Globus pallidus (tissue), 1 donor: ENCODE measurements at regions not wholly inside any gene's neighbourhood (a gene's known extent, or its start where the extent isn't known, plus 50 kb on each side); places are given as distances from the start of the nearest gene placed in this dataset.
"Not testable (repeated sequence)": the region's sequence is repeated elsewhere in the genome, so short reads cannot be mapped to it uniquely, and the experiment has no call there.

Experiments used
- DNase-seq: peaks from one replicate; pipeline ENCODE4 v3.0.0-alpha.2; 2015; ENCODE audit warnings: low spot score

DNA sequence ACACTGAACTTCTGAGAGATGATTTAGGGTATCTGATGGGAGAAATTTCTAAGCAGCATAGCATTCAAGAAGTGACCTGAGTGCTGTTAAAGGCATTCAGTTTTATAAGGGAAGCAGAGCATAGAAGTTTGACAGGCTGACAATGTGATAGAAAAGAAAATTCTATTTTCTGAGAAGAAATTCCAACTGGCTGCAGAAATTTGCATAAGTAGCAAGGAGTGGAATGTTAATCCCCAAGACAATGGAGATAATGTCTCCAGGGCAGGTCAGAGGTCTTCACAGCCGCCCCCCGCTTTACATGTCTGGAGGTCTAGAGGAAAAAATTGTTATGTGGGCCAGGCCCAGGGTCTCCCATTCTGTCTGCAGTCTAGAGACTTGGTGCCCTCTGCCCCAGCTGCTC lies 1361.8 kb upstream of the EYS start:
- no peak for DNase-seq

- no peak for DNase-seq
Observed at GRCh38 chr6:67064323-67064722, 1357.3 kb upstream of the EYS start.

- no peak for DNase-seq
Observed at GRCh38 chr6:67047996-67048395, 1341.0 kb upstream of the EYS start.

GRCh38 chr6:67045076-67045475 lies 1338.0 kb upstream of the EYS start:
- no peak for DNase-seq

DNA sequence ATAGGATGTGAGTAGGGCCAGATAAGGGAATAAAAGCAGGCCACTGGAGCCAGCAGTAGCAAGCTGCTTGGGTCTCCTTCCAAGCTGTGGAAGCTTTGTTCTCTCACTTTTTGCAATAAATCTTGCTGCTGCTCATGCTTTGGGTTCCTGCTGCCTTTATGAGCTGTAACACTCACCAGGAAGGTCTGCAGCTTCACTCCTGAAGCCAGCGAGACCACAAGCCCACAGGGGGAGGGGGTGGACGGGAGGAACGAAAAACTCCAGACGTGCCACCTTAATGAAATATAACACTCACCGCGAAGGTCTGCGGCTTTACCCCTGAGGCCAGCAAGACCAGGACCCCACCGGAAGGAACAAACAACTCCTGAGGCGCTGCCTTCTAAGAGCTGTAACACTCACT lies 1324.4 kb upstream of the EYS start:
- no peak for DNase-seq

GRCh38 chr6:67030861-67031260 lies 1323.8 kb upstream of the EYS start:
- no peak for DNase-seq

DNA sequence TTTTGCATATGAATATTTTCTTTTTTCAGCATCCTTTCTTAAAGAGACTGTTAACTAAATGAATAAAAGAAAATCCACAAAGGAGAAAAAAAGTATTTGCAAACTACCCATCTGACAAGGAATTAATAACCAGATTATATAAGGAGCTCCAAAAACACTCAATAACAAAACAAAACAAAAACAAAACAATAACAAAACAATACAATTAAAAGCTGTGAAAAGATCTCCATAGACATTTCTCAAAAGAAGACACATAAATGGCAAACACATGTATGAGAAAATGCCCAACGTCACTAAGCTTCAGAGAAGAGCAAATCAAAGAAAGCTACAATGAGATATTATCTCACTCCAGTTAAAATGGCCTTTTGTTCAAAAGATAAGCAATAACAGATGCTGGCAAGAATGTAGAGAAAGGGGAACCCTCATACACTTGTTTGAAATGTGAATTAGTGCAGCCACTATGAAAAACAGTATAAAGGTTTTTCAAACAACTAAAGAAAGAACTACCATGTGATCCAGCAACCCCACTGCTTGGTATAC lies 1310.0 kb upstream of the EYS start:
- DNase-seq: no peak

GRCh38 chr6:67011441-67011840 lies 1304.4 kb upstream of the EYS start:
- DNase-seq: no peak

DNA sequence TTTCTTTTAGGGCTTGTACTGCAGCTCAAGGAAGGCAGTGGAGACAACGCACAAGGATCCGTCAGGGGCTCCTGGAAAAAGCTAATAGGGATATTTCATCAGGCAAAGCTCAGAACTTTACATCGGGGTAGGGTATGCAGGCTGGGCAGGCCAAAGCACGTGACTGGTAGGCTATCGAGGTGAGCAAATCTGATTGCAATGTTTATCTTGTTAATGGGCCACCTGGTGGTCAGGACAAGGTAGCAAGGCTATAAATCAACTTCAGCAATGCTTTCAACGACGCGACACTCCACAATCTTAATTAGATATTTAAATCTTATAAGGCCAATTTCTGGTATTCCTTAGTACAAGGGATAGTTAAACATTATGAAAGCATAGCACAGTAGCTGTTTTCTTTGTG lies 1302.8 kb upstream of the EYS start:
- DNase-seq: no peak

GRCh38 chr6:67003844-67004243 lies 1296.8 kb upstream of the EYS start:
- no peak for DNase-seq

GRCh38 chr6:67000121-67000520 lies 1293.1 kb upstream of the EYS start:
- DNase-seq: no peak

DNA sequence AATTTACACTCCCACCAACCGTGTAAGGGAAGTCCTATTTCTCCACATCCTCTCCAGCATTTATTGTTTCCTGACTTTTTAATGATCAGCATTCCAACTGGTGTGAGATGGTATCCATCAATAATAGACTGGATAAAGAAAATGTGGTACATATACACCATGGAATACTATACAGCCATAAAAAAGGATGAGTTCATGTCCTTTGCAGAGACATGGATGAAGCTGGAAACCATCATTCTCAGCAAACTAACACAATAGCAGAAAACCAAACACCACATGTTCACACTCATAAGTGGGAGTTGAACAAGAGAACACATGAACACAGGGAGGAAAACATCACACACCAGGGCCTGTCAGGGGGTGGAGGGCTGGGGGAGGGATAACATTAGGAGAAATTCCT lies 1290.6 kb upstream of the EYS start:
- not testable (repeated sequence) for DNase-seq

GRCh38 chr6:66995669-66996068 lies 1288.6 kb upstream of the EYS start:
- no peak for DNase-seq

DNA sequence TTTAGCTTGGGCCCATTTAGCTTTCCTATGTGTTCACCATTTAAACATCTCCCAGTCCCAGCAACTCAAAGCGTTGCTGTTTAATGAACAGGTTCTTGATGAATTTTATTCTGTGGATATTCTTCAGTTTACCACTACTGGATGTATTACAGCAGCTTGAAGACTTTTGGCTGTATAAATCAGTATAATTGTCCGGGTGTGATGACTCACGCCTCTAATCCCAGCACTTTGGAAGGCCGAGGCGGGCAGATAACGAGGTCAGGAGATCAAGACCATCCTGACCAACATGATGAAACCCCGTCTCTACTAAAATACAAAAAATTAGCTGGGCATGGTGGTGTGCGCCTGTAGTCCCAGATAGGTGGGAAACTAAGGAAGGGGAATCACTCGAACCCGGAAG lies 1286.7 kb upstream of the EYS start:
- not testable (repeated sequence) for DNase-seq

DNA sequence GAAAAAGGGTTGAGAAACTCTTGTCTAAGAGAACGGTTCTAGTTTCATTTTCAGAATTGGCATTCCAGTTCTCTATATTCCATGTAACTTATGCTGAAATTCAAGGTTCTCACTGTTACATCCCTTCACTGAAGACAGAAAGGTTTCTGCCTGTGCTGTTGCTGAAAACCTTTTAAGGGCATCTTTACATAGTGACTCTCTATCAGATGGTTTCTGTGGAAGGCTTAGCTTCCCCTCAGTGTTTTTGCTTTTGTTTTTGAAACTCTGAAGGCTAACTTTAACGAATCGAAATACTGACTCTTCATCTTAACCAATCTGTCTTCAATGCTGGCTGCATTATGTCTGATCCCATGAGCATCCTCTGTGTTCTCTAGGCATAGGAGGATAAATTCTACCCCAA lies 1286.2 kb upstream of the EYS start:
- no peak for DNase-seq

DNA sequence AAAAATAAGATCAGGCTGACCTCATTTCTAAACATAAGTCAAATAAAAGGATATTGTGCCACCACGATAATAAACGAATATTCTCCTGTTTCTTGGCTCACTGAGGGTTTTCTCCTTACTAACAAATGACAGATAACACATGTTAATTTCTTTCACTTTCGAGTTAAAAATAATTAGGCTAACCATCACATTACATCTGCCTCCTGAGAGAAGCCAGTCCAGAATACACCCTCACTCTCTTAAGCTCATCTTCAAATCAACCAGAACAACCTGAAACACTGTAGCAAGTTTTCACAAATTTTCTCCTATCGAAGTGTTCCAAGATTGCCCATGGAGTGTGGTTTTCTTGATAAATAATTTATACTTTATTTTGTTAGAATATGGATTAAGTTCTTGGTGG lies 1285.6 kb upstream of the EYS start:
- DNase-seq: no peak

GRCh38 chr6:66986940-66987339 lies 1279.9 kb upstream of the EYS start:
- DNase-seq: no peak

GRCh38 chr6:66985816-66986215 lies 1278.8 kb upstream of the EYS start:
- no peak for DNase-seq

DNA sequence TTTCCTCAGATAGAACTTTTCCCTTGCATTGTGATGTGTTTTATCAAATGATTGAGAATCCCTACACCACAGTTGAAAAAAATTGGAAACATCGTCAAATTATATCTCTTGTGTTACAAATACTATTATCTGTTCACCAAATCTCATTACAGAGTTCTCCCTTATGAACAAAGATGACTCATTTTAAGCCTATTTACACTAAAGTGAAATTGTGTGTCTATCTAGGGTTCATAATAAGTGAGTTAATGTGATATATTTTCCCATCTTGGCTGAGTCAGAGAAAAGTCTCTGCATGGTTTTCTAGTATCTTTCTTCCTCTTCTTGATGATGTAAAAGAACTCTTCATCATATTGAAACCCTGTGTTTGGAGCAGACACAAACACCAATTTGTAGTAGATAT lies 1263.3 kb upstream of the EYS start:
- DNase-seq: no peak

DNA sequence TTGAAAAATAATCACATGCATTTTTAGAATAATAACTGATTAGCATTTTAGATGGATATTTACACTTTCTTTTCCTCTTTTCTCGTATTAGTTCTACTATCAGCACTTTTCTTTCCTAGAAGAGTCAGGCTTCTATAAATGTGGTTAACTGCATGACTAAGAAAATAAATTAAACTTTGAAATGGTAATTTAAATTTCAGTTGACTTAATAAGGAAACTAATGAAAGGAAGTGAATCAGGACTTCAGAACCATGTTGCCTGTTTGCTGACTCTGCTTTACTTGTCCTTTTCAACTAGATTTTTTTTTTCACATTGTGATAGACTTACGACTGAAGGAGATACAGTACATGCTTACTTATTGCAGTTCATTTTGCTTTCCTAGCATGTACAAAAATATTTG lies 1258.2 kb upstream of the EYS start:
- no peak for DNase-seq

DNA sequence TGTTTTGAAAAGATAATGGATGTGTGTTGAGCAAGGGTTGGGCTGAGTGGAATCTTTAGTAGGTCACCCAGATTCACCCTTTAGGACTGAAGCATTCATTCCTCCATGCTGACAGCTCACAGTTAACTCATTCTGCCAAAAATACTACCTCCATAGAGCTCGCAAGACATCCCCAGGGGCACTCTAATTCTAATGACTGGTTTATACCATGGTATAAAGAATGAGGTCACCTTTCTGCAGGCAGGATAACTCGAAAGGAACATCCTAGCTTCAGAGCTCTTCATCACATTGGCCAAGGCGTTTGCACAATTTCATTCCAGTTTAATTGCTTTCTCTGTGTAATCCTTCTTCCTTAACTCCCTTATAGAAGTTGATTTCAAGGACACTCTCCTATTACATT lies 1257.2 kb upstream of the EYS start:
- DNase-seq: no peak

DNA sequence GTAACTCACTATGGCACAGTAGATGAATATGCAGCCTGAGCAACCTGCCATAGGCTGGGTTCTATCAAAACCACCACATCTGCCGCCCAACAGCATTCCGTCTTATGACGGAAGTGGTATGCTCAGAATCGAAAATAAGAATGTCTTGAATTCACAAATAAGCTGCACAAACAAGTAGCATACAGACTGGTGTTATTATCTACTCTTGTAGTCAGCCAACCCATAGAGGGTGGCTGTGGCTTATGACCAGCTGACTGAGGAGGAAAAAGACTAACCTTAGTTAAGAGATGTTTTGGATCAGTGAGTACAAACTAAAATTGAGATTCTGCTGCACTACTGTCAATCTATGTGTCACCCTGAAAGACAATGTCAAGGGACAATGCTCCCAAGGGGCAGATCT lies 1255.1 kb upstream of the EYS start:
- DNase-seq: no peak

- DNase-seq: no peak
Observed at GRCh38 chr6:66961191-66961590, 1254.2 kb upstream of the EYS start.

DNA sequence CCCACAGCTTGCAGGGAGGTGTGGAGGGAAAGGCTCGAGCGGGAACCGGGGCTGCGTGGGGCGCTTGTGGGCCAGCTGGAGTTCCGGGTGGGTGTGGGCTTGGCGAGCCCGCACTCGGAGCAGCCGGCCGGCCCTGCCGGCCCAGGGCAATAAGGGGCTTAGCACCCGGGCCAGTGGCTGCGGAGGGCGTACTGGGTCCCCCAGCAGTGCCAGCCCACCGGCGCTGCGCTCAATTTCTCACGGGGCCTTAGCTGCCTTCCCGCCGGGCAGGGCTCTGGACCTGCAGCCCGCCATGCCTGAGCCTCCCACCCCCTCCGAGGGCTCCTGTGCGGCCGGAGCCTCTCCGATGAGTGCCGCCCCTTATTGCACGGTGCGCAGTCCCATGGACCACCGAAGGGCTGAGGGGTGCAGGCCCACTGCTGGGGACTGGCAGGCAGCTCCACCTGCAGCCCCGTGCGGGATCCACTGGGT lies 1242.2 kb upstream of the EYS start:
- no peak for DNase-seq

GRCh38 chr6:66948106-66948505 lies 1241.1 kb upstream of the EYS start:
- no peak for DNase-seq
